Glomerular visceral epithelial cell (primary cell): ENCODE measurements at regions not wholly inside any gene's neighbourhood (a gene's known extent, or its start where the extent isn't known, plus 50 kb on each side); places are given as distances from the start of the nearest gene placed in this dataset.
"Not testable (repeated sequence)": the region's sequence is repeated elsewhere in the genome, so short reads cannot be mapped to it uniquely, and the experiment has no call there.

Experiments
- DNase-seq: peaks from one replicate; pipeline ENCODE4 v3.0.0-alpha.2; 2016; ENCODE audit errors: extremely low spot score

- DNase-seq = no peak
These were observed 772.5 kb upstream of the SLITRK1 start for GRCh38 chr13:84654654-84655275.

- DNase-seq = no peak
These were observed 771.8 kb upstream of the SLITRK1 start for GRCh38 chr13:84653915-84654534.

DNA sequence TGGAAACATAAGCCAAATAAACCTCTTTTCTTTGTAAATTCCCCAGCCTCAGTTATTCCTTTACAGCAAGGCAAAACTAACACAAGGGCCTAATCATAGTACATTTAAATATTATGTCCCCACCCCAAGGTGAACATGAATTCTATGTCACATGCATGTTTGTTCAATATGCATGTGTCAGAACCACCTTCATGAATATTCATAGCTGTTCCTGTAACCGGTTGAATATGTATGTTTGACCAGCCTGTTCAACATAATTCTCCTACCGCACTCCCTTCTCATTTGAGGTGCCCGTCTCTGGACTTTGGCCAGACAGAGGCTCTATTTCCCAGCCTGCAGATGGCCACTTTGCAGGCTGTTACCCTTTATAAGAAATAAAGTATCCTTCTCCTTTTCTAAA, 769.4 kb upstream of the SLITRK1 start:
- DNase-seq = no peak

DNA sequence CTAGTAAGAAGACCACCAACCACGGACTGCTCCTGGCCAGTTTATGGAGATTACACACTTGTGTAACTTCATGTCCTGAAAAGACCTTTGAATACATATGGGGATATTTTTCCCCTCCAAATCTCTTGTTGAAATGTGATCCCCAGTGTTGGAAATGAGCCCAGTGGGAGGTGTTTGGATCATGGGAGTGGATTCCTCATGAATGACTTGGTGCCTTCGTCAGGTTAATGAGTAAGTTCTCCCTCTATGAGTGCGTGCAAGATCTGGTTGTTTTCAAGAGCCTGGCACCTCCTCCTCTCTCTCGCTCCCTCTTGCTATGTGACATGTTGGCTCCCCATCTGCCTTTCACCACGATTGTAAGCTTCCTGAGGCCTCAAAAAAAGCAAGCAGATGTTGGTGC, 769.0 kb upstream of the SLITRK1 start:
- peak; percentile 76 for DNase-seq

DNA sequence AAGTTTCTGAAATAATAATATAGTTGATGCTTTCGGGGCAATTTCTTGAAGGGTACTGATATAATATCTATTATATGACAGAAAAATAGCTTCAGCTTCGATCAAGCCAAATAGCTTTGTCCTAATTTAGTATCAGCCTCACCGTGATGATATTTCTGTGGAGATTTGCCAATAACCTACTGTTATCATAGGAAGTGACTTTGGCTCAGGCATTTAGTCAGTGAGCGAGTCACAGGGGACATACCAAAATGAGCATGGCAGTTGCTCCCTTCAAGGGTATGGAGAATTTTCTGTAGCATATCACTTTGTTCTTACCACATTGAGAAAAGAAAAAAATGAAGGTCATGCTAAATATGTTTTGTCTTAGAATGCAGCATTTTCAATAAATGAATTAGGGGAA, 767.6 kb upstream of the SLITRK1 start:
- peak; percentile 40 for DNase-seq

GRCh38 chr13:84648069-84648640, 765.9 kb upstream of the SLITRK1 start:
- no peak for DNase-seq

DNA sequence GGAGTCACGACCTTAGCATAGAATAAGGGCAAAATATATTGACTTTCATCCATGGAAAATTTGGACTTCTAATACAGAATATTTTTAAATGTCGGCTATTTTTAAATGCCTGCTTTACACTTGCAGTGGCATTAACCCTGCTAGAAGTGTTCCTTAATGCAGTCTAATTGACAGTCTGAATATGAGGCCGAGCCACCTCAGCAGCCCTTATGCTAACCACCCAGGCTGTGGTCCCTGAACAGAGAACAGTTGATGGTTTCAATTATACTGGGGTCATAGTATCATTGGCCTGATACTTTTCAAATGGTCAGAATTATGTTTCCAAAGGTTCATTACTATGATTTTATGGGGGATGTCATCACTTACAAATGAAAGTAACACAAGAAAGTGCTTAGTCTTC, 764.7 kb upstream of the SLITRK1 start:
- DNase-seq = no peak

GRCh38 chr13:84645196-84646012, 763.1 kb upstream of the SLITRK1 start:
- DNase-seq = peak; percentile 40

- DNase-seq = peak; percentile 59
These were observed 759.2 kb upstream of the SLITRK1 start for GRCh38 chr13:84641491-84641890.

GRCh38 chr13:84640691-84641090, 758.4 kb upstream of the SLITRK1 start:
- no peak for DNase-seq

- peak; percentile 90 for DNase-seq
These were observed 748.2 kb upstream of the SLITRK1 start for GRCh38 chr13:84630476-84630875.

- DNase-seq = no peak
These were observed 734.6 kb upstream of the SLITRK1 start for GRCh38 chr13:84616864-84617263.

GRCh38 chr13:84609716-84610115, 727.4 kb upstream of the SLITRK1 start:
- DNase-seq = peak; percentile 85

DNA sequence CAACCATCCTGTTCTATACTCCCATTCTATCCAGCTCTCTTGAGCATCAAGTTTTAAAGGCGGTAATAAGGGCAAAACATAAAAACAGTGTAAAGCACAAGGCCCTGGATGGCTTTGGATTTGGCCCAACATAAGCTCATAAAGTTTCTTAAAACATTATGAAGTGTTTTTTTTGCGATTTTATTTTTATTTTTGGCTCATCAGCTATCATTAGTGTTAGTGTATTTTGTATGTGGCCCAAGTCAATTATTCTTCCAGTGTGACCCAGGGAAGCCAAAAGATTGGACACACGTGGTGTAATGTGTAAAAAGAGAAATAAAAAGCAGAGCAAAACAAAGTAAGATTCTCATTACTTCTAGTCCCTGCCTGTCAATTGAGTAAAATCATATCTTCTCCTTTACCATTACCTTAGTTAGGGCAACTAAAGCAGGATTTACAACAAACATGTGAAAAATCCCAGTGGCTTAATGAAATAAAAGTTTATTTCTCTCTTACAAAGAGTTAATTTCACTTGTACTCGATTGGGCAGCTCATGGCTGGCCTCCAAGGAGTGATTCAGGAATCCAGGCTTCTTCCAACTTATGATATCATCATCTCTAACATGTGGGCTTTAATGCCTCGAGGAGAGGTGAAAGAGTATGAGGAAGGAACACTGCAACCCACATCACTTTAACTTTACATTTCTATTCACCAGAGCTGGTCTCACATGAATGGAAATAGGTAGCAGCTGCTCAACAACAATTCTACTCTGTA, 725.2 kb upstream of the SLITRK1 start:
- peak; percentile 75 for DNase-seq

DNA sequence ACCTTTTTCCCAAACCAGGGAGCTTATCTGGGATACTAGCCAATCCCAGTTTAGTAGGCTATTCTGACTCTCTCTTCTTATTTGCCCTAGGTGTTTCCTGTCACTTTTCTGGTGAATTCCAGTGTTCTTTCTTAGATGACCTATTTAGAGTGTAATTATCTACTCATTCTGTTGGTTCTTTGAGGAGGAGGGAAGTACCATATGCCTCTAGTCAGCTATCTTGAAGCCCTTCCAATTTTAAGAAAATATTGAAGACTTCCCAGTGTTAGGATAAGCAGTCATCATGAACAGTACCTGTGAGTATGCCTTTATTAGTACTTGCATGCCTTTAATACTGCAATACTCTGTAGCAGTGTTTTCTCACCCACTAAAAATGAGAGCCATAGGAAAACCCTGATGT, 724.3 kb upstream of the SLITRK1 start:
- no peak for DNase-seq

- DNase-seq = no peak
These were observed 723.7 kb upstream of the SLITRK1 start for GRCh38 chr13:84605927-84606326.

- DNase-seq = no peak
These were observed 709.2 kb upstream of the SLITRK1 start for GRCh38 chr13:84591444-84591843.

- no peak for DNase-seq
These were observed 708.4 kb upstream of the SLITRK1 start for GRCh38 chr13:84590663-84591062.

GRCh38 chr13:84588023-84588422, 705.7 kb upstream of the SLITRK1 start:
- no peak for DNase-seq

DNA sequence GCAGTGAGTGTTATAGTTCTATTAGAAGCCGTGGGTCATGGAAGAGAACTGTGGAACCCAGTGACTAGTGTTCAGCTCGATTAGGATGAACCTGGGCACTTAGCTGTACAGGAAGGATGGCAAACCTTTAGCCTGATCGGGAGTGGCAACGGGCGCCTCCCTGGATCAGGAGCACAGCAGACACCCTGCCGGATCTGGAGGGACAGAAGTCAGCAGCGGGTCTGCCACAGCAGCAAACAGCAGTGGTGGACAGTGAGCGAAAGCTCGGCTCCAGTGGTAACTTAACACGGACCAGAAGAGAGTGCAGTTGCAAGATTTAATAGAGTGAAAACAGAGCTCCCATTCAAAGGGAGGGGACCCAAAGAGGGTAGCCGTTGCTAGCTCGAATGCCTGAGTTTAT, 697.6 kb upstream of the SLITRK1 start:
- not testable (repeated sequence) for DNase-seq

DNA sequence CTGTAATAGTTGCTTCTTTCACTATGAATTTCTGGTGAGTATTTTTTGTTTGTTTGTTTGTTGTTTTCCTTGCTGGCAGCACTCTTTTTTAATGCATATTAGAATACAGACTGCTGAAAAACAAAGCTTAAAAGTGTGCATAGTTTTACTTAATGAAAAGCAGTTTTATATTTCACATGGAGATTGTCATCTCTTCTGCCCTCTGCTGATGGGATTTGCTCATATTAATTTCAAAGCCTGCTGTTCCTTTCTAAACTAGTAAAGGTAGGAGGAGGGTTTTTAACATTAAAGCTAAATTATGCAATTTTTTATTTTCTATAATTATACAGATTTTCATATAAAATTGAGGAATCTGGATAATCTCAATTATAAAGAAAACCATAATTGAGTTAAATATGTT, 692.6 kb upstream of the SLITRK1 start:
- DNase-seq = peak; percentile 18

DNA sequence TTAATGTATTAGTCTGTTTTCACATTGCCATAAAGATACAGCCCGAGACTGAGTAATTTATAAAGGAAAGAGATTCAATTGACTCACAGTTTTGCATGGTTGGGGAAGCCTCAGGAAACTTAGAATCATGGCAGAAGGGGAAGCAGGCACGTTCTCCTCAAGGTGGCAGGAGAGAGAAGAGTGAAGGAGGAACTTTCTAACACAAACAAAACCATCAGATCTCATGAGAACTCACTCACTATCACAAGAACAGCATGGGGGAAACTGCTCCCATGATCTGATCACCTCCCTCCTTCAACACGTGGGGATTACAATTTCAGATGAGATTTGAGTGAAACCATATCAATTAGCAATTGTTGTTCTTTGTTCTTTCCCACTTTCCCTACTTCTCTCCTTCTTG, 689.0 kb upstream of the SLITRK1 start:
- DNase-seq = no peak
